ENCODE measurements at regions not wholly inside any gene's neighbourhood (a gene's known extent, or its start where the extent isn't known, plus 50 kb on each side); places are given as distances from the start of the nearest gene placed in this dataset.
"Not testable (repeated sequence)": the region's sequence is repeated elsewhere in the genome, so short reads cannot be mapped to it uniquely, and the experiment has no call there.

DNA sequence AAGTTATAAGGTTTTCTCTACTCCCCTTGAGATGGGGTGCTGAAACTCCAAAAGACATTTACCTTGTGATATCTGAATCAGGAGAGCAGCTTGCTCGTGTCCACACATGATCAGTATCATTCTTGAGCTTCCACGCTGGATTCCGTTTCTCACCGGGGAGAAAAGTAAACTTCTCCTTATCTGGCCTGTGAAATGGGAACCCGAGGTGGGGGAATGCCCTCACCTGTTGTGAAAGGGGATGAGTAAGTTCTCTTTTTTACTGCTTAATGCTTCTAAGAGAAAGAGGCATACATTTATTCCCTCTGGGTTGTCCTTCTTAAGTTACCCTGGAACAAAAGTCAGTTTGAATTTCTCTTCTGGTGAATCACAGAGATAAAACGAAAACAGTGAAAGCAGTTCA, 440.5 kb upstream of the ADAMTS9 start:
- intact Hi-C loops (cut with micrococcal nuclease): no loop called here
- no peak for ATAC-seq (ENCODE audit: low read depth)
- no peak overlapping the region for H3K27ac Mint-ChIP-seq
- no peaks in the 10 kb centered on the region for H3K27me3 Mint-ChIP-seq
- no peak overlapping the region for H3K4me3 Mint-ChIP-seq
- TF ChIP-seq, protein P1, sequence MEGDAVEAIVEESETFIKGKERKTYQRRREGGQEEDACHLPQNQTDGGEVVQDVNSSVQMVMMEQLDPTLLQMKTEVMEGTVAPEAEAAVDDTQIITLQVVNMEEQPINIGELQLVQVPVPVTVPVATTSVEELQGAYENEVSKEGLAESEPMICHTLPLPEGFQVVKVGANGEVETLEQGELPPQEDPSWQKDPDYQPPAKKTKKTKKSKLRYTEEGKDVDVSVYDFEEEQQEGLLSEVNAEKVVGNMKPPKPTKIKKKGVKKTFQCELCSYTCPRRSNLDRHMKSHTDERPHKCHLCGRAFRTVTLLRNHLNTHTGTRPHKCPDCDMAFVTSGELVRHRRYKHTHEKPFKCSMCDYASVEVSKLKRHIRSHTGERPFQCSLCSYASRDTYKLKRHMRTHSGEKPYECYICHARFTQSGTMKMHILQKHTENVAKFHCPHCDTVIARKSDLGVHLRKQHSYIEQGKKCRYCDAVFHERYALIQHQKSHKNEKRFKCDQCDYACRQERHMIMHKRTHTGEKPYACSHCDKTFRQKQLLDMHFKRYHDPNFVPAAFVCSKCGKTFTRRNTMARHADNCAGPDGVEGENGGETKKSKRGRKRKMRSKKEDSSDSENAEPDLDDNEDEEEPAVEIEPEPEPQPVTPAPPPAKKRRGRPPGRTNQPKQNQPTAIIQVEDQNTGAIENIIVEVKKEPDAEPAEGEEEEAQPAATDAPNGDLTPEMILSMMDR (IDR thresholded peaks at IDR 0.05): no peak
- H3K36me3 Mint-ChIP-seq (ENCODE audit: low read depth): no peaks in the 10 kb centered on the region
- peaks cover 4% of the 10 kb centered on the region for H3K9me3 Mint-ChIP-seq
- ChIA-PET CTCF (no interaction called here), POLR2A (no interaction called here)
- H3K4me1 Mint-ChIP-seq: no peaks in the 10 kb centered on the region
- no peak for DNase-seq

- Mint-ChIP-seq H3K27ac (no peak overlapping the region), H3K9me3 (peaks cover 6% of the 10 kb centered on the region), H3K27me3 (no peaks in the 10 kb centered on the region), H3K4me3 (no peak overlapping the region), H3K36me3 (ENCODE audit: low read depth) (no peaks in the 10 kb centered on the region), H3K4me1 (no peaks in the 10 kb centered on the region)
- TF ChIP-seq, protein P1 (IDR thresholded peaks at IDR 0.05): no peak
- ChIA-PET POLR2A (no interaction called here), CTCF (no interaction called here)
- ATAC-seq (ENCODE audit: low read depth) (no peak), DNase-seq (no peak)
- intact Hi-C loops (cut with micrococcal nuclease): no loop called here
These were observed 439.0 kb upstream of the ADAMTS9 start for GRCh38 chr3:65126527-65127410.

GRCh38 chr3:65120156-65120555, 432.4 kb upstream of the ADAMTS9 start:
- intact Hi-C loops (cut with micrococcal nuclease); POLR2A ChIA-PET; H3K4me1 Mint-ChIP-seq; H3K4me3 Mint-ChIP-seq; ATAC-seq (ENCODE audit: low read depth); H3K36me3 Mint-ChIP-seq (ENCODE audit: low read depth); DNase-seq; H3K27ac Mint-ChIP-seq; H3K9me3 Mint-ChIP-seq; H3K27me3 Mint-ChIP-seq; CTCF ChIA-PET: not testable (repeated sequence)

GRCh38 chr3:65118912-65119499, 431.2 kb upstream of the ADAMTS9 start:
- H3K9me3 Mint-ChIP-seq: peaks cover 10% of the 10 kb centered on the region
- no peak for DNase-seq
- no peak overlapping the region for H3K4me3 Mint-ChIP-seq
- intact Hi-C loops (cut with micrococcal nuclease): no loop called here
- no peaks in the 10 kb centered on the region for H3K4me1 Mint-ChIP-seq
- H3K27me3 Mint-ChIP-seq: no peaks in the 10 kb centered on the region
- no peak overlapping the region for H3K27ac Mint-ChIP-seq
- CTCF ChIA-PET: no interaction called here
- H3K36me3 Mint-ChIP-seq (ENCODE audit: low read depth): no peaks in the 10 kb centered on the region
- POLR2A ChIA-PET: no interaction called here
- TF ChIP-seq, protein P1 (IDR thresholded peaks at IDR 0.05): no peak
- ATAC-seq (ENCODE audit: low read depth): no peak

- CTCF ChIA-PET: no interaction called here
- ATAC-seq (ENCODE audit: low read depth): no peak
These were observed 426.2 kb upstream of the ADAMTS9 start for GRCh38 chr3:65114041-65114440.

More at GRCh38 chr3:65114041-65114440, 426.2 kb upstream of the ADAMTS9 start:
- intact Hi-C loops (cut with micrococcal nuclease): no loop called here
- POLR2A ChIA-PET: no interaction called here
- Mint-ChIP-seq H3K27ac (no peak overlapping the region), H3K9me3 (peaks cover 6% of the 10 kb centered on the region), H3K36me3 (ENCODE audit: low read depth) (no peaks in the 10 kb centered on the region), H3K27me3 (no peaks in the 10 kb centered on the region), H3K4me1 (no peaks in the 10 kb centered on the region), H3K4me3 (no peak overlapping the region)
- TF ChIP-seq, protein P1 (IDR thresholded peaks at IDR 0.05): no peak
- DNase-seq: no peak
